NCI-H446 (cell line): ENCODE measurements at regions not wholly inside any gene's neighbourhood (a gene's known extent, or its start where the extent isn't known, plus 50 kb on each side); places are given as distances from the start of the nearest gene placed in this dataset.
"Not testable (repeated sequence)": the region's sequence is repeated elsewhere in the genome, so short reads cannot be mapped to it uniquely, and the experiment has no call there.

Experiments
- DNase-seq, 2 experiments: peaks; one replicate each; lab custom pipeline; 2025; lab: John Stamatoyannopoulos, UW

DNA sequence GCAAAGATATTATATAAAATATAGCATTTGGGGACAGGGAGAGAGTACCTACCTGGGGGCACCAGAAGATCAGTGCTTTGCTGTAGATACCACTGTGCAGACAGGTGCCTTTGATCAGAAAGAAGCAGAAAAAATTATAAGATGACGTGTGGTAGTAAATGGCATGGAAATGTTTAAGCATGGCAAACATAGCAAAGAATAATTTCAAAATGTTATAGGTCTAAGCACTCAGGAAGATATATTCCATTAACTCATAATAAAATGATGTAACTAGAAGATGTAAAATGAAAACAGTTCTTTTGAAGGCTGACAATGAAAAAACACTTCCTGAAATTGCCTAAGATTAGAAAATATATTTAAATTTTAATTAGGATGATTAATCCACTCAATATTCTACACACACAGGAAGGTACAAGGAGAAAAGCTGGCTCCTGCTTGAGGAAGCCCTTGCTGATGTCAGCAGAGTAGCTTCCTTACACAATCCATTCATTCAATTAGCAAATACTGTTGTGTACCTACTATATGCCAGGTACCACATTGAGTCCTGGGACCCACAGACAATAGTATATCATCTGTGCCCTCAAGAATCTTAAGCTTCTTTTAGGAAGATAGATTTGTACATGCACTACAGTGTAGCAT is 290.2 kb upstream of the CNR1 start:
- no peak for DNase-seq

DNA sequence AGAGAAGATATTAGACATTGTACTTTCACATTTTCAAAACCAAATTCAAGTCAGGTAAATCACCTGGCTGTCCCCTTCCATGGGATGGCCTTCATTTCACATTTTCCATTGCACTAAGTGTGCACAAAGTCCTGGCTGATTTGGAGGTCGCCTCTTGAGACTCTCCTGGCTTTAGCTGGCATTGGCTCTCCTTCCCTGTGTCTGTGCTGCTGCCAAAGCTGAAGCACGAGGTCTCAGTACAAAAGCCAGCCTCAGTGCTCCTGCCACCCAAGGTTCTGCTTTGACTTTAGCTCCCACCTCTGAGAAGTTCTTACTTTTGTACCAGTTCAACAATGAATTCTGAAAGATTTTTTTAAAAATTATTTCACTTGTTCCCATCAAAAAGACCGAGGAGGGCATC is 289.2 kb upstream of the CNR1 start:
- DNase-seq: peak; percentile 64 to 76

DNA sequence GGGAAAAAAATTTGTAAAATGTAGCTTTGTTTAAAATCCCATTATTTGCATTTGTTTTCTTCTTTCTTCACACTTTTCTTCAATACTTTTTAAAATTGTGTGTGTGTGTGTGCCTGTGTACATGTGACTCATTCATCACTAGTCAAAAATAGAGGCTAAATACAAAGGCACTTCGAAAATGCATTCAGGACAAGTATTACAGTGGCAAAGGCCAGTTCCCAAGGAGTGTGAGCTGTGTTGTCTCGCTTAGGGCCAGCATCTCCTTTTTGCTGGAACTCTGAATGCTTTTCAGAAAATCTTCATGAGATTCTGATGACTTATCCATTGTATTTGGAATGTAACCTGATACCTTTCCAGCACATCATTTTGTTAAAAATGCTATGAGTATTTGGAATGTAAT is 288.5 kb upstream of the CNR1 start:
- DNase-seq: peak in 1 of 2 experiments; percentile 46

GRCh38 chr6:88449770-88450169 is 283.6 kb upstream of the CNR1 start:
- DNase-seq: no peak

- DNase-seq: peak; percentile 67 to 73
Observed at GRCh38 chr6:88445188-88445965, 279.2 kb upstream of the CNR1 start.

DNA sequence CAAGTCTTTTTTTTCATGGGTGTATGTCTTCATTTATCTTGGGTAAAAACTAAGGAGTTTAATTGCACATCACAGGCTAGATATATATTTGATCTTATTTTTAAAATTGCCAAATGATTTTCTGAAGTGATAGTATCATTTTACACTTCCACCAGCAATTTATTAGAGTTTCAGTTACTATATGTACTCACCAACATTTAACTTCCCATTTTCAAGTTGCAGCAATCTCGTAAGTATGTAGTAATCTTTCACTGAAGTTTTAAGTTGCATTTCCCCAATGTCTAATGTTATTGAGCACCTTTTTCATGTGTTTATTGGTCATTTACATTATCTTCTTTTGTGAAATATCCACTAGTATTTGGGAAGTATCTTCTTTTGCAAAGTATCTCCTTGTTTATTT is 277.4 kb upstream of the CNR1 start:
- DNase-seq: no peak

GRCh38 chr6:88442737-88443136 is 276.6 kb upstream of the CNR1 start:
- DNase-seq: no peak

DNA sequence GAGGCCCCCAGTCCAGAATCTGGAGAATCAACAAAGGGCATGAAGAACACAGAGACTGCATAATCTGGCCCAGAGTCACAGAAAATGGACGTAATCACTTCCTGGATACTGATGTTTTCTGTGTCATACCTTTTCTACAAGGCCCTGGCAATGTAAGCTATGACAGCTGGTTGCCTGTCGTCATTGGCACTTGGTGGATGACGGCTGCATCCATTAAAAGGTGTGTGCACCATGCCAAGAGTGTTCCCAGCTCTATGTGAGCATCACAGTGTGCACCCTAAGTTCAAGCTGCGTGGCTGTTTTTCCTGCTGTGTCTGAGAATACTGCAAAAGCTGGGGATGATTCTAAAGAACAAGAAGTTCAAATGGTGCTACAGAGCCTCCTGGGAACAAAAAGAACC is 275.2 kb upstream of the CNR1 start:
- DNase-seq: peak; percentile 38 to 71

- no peak for DNase-seq
Observed at GRCh38 chr6:88428068-88428467, 261.9 kb upstream of the CNR1 start.

GRCh38 chr6:88426005-88426404 is 259.9 kb upstream of the CNR1 start:
- DNase-seq: no peak

DNA sequence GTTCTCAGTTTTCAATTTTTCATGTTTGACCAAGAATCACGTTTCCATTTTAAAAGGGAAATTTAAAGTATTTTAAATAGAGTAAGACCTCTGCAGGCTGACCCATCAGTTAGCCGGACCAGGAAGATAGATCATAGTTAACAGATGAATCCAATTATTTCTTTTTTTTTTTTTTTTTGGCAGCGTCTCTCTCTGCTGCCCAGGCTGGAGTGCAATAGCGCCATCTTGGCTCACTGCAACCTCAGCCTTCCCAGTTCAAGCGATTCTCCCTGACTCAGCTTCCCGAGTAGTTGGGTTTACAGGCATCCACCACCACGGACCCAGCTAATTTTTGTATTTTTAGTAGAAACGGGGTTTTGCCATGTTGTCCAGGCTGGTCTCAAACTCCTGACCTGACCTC is 256.7 kb upstream of the CNR1 start:
- no peak for DNase-seq

DNA sequence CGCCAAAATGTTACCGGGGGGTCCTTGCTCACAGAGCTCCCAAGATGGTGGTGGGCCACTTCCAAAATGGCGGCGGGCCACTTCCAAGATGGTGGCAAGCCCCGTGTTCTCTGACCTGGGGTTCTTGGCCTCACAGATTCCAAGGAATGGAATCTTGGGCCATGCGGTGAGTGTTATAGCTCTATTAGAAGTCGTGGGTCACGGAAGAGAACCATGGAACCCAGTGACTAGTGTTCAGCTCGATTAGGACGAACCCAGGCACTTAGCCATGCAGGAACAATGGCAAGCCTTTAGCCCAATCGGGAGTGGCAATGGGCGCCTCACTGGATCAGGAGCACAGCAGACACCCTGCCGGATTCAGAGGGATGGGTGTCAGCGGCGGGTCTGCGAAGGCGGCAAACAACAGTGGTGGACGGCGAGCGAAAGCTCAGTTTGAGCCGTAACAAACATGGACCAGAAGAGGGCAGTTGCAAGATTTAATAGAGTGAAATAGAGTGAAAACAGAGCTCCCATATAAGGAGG is 254.9 kb upstream of the CNR1 start:
- DNase-seq: not testable (repeated sequence)

DNA sequence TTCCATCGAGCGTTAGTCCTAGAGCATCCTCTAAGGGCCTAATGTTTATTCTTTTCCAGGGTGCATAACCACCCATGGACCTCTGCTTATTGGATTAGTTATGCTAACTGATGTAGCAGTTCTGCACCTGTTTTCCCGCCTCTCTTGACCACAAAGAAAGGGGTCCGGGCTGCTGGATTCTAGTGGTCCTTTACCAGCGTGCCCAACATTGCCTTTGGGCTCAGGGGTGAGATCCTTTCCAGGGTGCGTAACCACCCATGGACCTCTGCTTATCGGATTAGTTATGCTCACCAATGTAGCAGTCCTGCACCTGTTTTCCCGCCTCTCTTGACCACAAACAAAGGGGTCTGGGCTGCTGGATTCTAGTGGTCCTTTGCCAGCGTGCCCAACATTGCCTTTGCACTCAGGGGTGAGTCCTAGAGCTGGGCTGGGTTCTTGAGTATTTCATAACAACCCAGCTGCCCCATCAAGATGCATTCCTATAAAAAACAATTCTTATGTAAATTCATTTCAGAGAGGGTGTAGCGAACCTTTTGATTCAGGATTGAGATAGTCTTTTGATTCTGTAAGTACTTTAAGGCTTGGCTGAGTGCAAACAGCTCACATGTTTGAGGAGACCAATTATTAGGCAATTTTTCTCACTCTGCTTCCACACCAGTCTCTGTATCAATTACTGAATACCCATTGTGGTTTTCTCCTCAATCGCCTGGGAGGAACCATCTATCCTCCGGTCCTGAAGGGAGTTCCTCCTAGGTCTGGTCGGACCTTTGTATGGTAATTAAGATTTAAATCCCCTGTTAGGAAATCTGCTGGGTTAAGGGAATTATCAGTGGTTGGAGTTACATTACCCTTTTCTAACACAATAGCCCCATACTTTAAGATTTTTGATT is 253.0 kb upstream of the CNR1 start:
- DNase-seq: not testable (repeated sequence)

DNA sequence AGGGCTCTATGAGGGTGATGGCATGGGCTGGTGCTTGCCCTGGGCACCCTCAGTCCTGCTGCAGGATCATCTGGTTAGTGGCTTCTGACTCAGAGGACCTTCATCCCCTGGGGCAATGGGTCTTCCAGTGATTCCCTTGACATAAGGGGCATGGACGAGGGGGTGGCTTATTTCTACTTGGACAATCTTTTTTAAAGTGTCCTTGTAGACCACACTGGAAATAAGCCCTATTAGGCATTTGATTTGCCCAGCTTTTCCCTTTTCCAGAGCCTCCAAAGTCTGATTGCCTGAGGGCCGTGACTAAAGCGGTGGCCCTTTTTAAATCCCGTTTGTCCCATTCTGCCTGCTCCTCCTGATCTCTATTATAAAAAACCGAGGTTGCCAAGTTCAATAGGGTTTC is 251.2 kb upstream of the CNR1 start:
- DNase-seq: not testable (repeated sequence)

- DNase-seq: no peak
Observed at GRCh38 chr6:88413459-88413858, 247.3 kb upstream of the CNR1 start.

- not testable (repeated sequence) for DNase-seq
Observed at GRCh38 chr6:88408355-88408754, 242.2 kb upstream of the CNR1 start.

DNA sequence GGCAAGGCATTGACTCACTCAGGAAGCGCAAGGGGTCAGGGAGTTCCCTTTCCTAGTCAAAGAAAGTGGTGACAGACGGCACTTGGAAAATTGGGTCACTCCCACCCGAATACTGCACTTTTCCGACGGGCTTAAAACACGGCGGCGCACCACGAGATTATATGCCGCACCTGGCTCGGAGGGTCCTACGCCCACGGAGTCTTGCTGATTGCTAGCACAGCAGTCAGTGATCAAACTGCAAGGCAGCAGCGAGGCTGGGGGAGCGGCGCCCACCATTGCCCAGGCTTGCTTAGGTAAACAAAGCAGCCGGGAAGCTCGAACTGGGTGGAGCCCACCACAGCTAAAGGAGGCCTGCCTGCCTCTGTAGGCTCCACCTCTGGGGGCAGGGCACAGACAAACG is 240.5 kb upstream of the CNR1 start:
- not testable (repeated sequence) for DNase-seq

GRCh38 chr6:88403486-88403885 is 237.3 kb upstream of the CNR1 start:
- no peak for DNase-seq

GRCh38 chr6:88402909-88403308 is 236.8 kb upstream of the CNR1 start:
- no peak for DNase-seq

- not testable (repeated sequence) for DNase-seq
Observed at GRCh38 chr6:88390998-88391397, 224.9 kb upstream of the CNR1 start.

DNA sequence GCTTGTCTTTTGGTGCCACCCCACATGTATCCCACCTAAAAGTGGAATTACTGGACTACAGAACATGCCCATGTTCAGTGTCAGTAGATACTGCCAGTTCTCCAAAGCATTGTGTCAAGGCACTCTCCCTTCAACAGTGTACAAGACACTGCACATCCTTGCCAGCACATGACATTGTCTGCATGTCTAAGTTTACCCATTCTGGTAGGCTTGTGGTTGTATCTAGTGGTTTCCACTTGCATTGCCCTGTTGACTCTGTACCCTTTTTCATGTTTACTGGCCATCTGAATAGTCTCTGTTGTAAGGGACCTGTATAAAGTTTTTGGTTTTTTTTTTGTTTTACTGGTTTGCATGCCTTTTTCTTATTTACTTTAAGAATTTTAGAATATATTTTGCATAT is 222.4 kb upstream of the CNR1 start:
- DNase-seq: no peak

- no peak for DNase-seq
Observed at GRCh38 chr6:88386167-88386566, 220.0 kb upstream of the CNR1 start.
